DND-41 (cell line): ENCODE measurements at regions not wholly inside any gene's neighbourhood (a gene's known extent, or its start where the extent isn't known, plus 50 kb on each side); places are given as distances from the start of the nearest gene placed in this dataset.

Experiments used
- EZH2 ChIP-seq: IDR thresholded peaks from 3 replicates; pipeline ENCODE4 v1.6.1; 2012; ENCODE audit warnings: borderline replicate concordance, low read depth, mild to moderate bottlenecking, moderate library complexity, low read length, inconsistent platforms; ENCODE audit not compliant: severe bottlenecking
- TF ChIP-seq, protein P1 (sequence below): IDR thresholded peaks from 2 replicates; pipeline ENCODE4 v1.5.1; 2012; ENCODE audit warnings: borderline replicate concordance, low read length, moderate library complexity, mild to moderate bottlenecking; ENCODE audit not compliant: poor library complexity, severe bottlenecking; ENCODE audit errors: extremely low read depth

GRCh38 chr5:130710596-130710995, 454.5 kb downstream of the HINT1 start:
- TF ChIP-seq, protein P1, sequence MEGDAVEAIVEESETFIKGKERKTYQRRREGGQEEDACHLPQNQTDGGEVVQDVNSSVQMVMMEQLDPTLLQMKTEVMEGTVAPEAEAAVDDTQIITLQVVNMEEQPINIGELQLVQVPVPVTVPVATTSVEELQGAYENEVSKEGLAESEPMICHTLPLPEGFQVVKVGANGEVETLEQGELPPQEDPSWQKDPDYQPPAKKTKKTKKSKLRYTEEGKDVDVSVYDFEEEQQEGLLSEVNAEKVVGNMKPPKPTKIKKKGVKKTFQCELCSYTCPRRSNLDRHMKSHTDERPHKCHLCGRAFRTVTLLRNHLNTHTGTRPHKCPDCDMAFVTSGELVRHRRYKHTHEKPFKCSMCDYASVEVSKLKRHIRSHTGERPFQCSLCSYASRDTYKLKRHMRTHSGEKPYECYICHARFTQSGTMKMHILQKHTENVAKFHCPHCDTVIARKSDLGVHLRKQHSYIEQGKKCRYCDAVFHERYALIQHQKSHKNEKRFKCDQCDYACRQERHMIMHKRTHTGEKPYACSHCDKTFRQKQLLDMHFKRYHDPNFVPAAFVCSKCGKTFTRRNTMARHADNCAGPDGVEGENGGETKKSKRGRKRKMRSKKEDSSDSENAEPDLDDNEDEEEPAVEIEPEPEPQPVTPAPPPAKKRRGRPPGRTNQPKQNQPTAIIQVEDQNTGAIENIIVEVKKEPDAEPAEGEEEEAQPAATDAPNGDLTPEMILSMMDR: no peak
- TF ChIP-seq EZH2: no peak
